CD4-positive, alpha-beta memory T cell (primary cell): ENCODE measurements at regions not wholly inside any gene's neighbourhood (a gene's known extent, or its start where the extent isn't known, plus 50 kb on each side); places are given as distances from the start of the nearest gene placed in this dataset.

Experiments
- CTCF ChIA-PET: fragments of 350-600 bp; sonication (Branson Sonifier 250); formaldehyde crosslinking; loops from one replicate; lab custom pipeline; 2021; ENCODE audit warnings: inconsistent platforms; ENCODE audit not compliant: partially characterized antibody; lab: Charles Lee
- POLR2A ChIA-PET: fragments of 350-600 bp; sonication (Branson Sonifier 250); formaldehyde crosslinking; loops from one replicate; lab custom pipeline; 2021; ENCODE audit not compliant: partially characterized antibody; lab: Charles Lee
- DNase-seq, 5 donors: peaks; one replicate each; pipeline versions ENCODE4 v3.0.0 to v3.0.0-alpha.2; 2020 to 2022; ENCODE audit warnings: mixed read lengths in 1 of 5
- H3K27ac ChIP-seq: one replicate; pipeline ENCODE4 v1.7.0; 2013; ENCODE audit warnings: low read depth, low read length
- H3K27me3 ChIP-seq: 2 replicates; pipeline ENCODE4 v1.7.0; 2013; ENCODE audit warnings: mild to moderate bottlenecking, low read length, moderate library complexity; ENCODE audit not compliant: insufficient read depth
- H3K36me3 ChIP-seq: 2 replicates; pipeline ENCODE4 v1.7.0; 2013; ENCODE audit warnings: mild to moderate bottlenecking, low read length, moderate library complexity; ENCODE audit not compliant: insufficient read depth
- H3K4me1 ChIP-seq: 2 replicates; pipeline ENCODE4 v1.7.0; 2013; ENCODE audit warnings: mild to moderate bottlenecking, low read length, moderate library complexity; ENCODE audit not compliant: insufficient read depth
- H3K4me3 ChIP-seq, 2 donors: one replicate each; pipeline ENCODE4 v1.7.0; 2013; ENCODE audit warnings: low read length in 2 of 2, mild to moderate bottlenecking in 1 of 2
- H3K9me3 ChIP-seq, 2 donors: one replicate each; pipeline ENCODE4 v1.7.0; 2013; ENCODE audit warnings: low read length in 2 of 2, control low read depth in 1 of 2; ENCODE audit not compliant: control insufficient read depth in 1 of 2
- H3K27ac Mint-ChIP-seq, 7 donors: one replicate each; pipeline ENCODE4 v1.8.0; 2020 to 2021; ENCODE audit warnings: mixed read lengths in 7 of 7, mild to moderate bottlenecking in 6 of 7, inconsistent platforms in 3 of 7, moderate library complexity in 3 of 7
- H3K27me3 Mint-ChIP-seq, 2 donors: one replicate each; pipeline ENCODE4 v1.8.0; 2020 to 2021; ENCODE audit warnings: mixed read lengths in 2 of 2
- H3K36me3 Mint-ChIP-seq, 2 donors: one replicate each; pipeline ENCODE4 v1.8.0; 2020 to 2021; ENCODE audit warnings: mixed read lengths in 2 of 2, inconsistent platforms in 1 of 2, mild to moderate bottlenecking in 1 of 2
- H3K4me1 Mint-ChIP-seq, 4 donors: one replicate each; pipeline ENCODE4 v1.8.0; 2020 to 2021; ENCODE audit warnings: mixed read lengths in 4 of 4, mild to moderate bottlenecking in 1 of 4
- H3K4me3 Mint-ChIP-seq, 8 donors: one replicate each; pipeline ENCODE4 v1.8.0; 2020 to 2021; ENCODE audit warnings: mixed read lengths in 8 of 8, mild to moderate bottlenecking in 7 of 8, moderate library complexity in 6 of 8, inconsistent platforms in 3 of 8
- H3K9me3 Mint-ChIP-seq, 8 donors: one replicate each; pipeline ENCODE4 v1.8.0; 2020 to 2021; ENCODE audit warnings: mixed read lengths in 8 of 8, mild to moderate bottlenecking in 5 of 8, inconsistent platforms in 3 of 8, moderate library complexity in 1 of 8
- intact Hi-C: fragments of 100-400 bp; cut with micrococcal nuclease; formaldehyde crosslinking; loops from one replicate; pipeline ENCODE4 v1.15.1; 2023

GRCh38 chr3:176566757-176567156 lies 630.5 kb downstream of the TBL1XR1 start:
- H3K27ac Mint-ChIP-seq: no peak overlapping the region
- no peaks in the 10 kb centered on the region for H3K4me1 Mint-ChIP-seq
- Histone ChIP-seq H3K4me3 (no peak overlapping the region), H3K27ac (no peak overlapping the region), H3K27me3 (no peaks in the 10 kb centered on the region), H3K4me1 (no peaks in the 10 kb centered on the region), H3K36me3 (no peaks in the 10 kb centered on the region), H3K9me3 (no peaks in the 10 kb centered on the region)
- intact Hi-C loops: no loop called here
- peaks cover 0 to 17% (median 6%) of the 10 kb centered on the region in 8 donors for H3K9me3 Mint-ChIP-seq
- POLR2A ChIA-PET: no interaction called here
- H3K36me3 Mint-ChIP-seq: no peaks in the 10 kb centered on the region
- no peak for DNase-seq
- H3K27me3 Mint-ChIP-seq: peaks cover 0 to 3% of the 10 kb centered on the region in 2 donors
- no peak overlapping the region for H3K4me3 Mint-ChIP-seq
- CTCF ChIA-PET: no interaction called here

DNA sequence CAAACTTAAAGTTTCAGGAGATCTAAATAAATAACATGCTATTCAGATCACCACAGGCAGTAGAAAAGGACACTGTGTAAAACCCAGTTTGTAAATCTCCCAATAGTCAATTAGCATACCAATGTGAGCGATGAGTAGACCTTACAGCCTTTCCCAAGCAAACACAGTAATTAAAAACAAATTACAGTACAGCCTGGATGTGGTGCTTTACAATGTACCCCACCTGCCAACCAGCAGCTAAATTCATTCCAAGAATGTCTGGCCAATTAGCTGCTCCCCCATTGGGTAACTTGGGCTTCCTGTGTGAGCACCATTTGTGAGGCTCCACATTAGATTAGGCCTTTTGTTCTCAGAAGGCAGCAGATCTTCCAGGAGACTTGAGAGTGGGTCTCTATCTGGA lies 635.0 kb downstream of the TBL1XR1 start:
- ChIA-PET CTCF (no interaction called here), POLR2A (no interaction called here)
- Histone ChIP-seq H3K36me3 (no peaks in the 10 kb centered on the region), H3K4me1 (no peaks in the 10 kb centered on the region), H3K27ac (no peak overlapping the region), H3K27me3 (no peaks in the 10 kb centered on the region), H3K9me3 (no peaks in the 10 kb centered on the region), H3K4me3 (no peak overlapping the region)
- Mint-ChIP-seq H3K36me3 (no peaks in the 10 kb centered on the region), H3K27ac (no peak overlapping the region), H3K4me1 (no peaks in the 10 kb centered on the region), H3K4me3 (no peak overlapping the region), H3K27me3 (peaks cover 0 to 2% of the 10 kb centered on the region in 2 donors), H3K9me3 (peaks cover 0 to 17% (median 6%) of the 10 kb centered on the region in 8 donors)
- no peak for DNase-seq
- intact Hi-C loops: no loop called here

- ChIA-PET CTCF (no interaction called here), POLR2A (no interaction called here)
- no peak overlapping the region for H3K27ac ChIP-seq
- H3K9me3 ChIP-seq: no peaks in the 10 kb centered on the region
- DNase-seq: no peak
- H3K36me3 Mint-ChIP-seq: no peaks in the 10 kb centered on the region
- peaks cover 0 to 2% of the 10 kb centered on the region in 2 donors for H3K27me3 Mint-ChIP-seq
- intact Hi-C loops: no loop called here
- H3K4me3 ChIP-seq: no peak overlapping the region
- H3K4me1 ChIP-seq: no peaks in the 10 kb centered on the region
- no peaks in the 10 kb centered on the region for H3K27me3 ChIP-seq
- peaks cover 0 to 17% (median 6%) of the 10 kb centered on the region in 8 donors for H3K9me3 Mint-ChIP-seq
- H3K36me3 ChIP-seq: no peaks in the 10 kb centered on the region
- no peaks in the 10 kb centered on the region for H3K4me1 Mint-ChIP-seq
- no peak overlapping the region for H3K4me3 Mint-ChIP-seq
- no peak overlapping the region for H3K27ac Mint-ChIP-seq
These were observed 635.5 kb downstream of the TBL1XR1 start for GRCh38 chr3:176561826-176562225.

GRCh38 chr3:176554791-176555654 lies 642.3 kb downstream of the TBL1XR1 start:
- H3K9me3 Mint-ChIP-seq: peaks cover 0 to 4% (median 0%) of the 10 kb centered on the region in 8 donors
- Histone ChIP-seq H3K4me3 (no peak overlapping the region), H3K4me1 (no peaks in the 10 kb centered on the region), H3K27me3 (no peaks in the 10 kb centered on the region), H3K36me3 (no peaks in the 10 kb centered on the region), H3K27ac (no peak overlapping the region), H3K9me3 (no peaks in the 10 kb centered on the region)
- H3K27me3 Mint-ChIP-seq: peaks cover 1 to 2% of the 10 kb centered on the region in 2 donors
- no peak overlapping the region for H3K27ac Mint-ChIP-seq
- H3K4me3 Mint-ChIP-seq: no peak overlapping the region
- no peaks in the 10 kb centered on the region for H3K36me3 Mint-ChIP-seq
- no peaks in the 10 kb centered on the region for H3K4me1 Mint-ChIP-seq
- intact Hi-C loops: no loop called here
- no peak for DNase-seq
- POLR2A ChIA-PET: no interaction called here
- CTCF ChIA-PET: no interaction called here

- H3K36me3 ChIP-seq: no peaks in the 10 kb centered on the region
- H3K4me1 ChIP-seq: no peaks in the 10 kb centered on the region
- no peaks in the 10 kb centered on the region for H3K27me3 ChIP-seq
- H3K27ac ChIP-seq: no peak overlapping the region
- H3K27ac Mint-ChIP-seq: no peak overlapping the region
- H3K36me3 Mint-ChIP-seq: no peaks in the 10 kb centered on the region
- H3K4me3 ChIP-seq: no peak overlapping the region
- DNase-seq: no peak
- H3K4me3 Mint-ChIP-seq: no peak overlapping the region
- H3K4me1 Mint-ChIP-seq: no peaks in the 10 kb centered on the region
- intact Hi-C loops: no loop called here
- peaks cover 0 to 1% of the 10 kb centered on the region in 2 donors for H3K27me3 Mint-ChIP-seq
- POLR2A ChIA-PET: no interaction called here
- H3K9me3 ChIP-seq: no peaks in the 10 kb centered on the region
- CTCF ChIA-PET: no interaction called here
- H3K9me3 Mint-ChIP-seq: peaks cover 0 to 4% (median 0%) of the 10 kb centered on the region in 8 donors
These were observed 643.0 kb downstream of the TBL1XR1 start for GRCh38 chr3:176554264-176554663.

- Mint-ChIP-seq H3K27me3 (no peaks in the 10 kb centered on the region), H3K4me3 (no peak overlapping the region), H3K9me3 (peaks cover 3 to 26% (median 10%) of the 10 kb centered on the region in 8 donors), H3K27ac (no peak overlapping the region), H3K4me1 (no peaks in the 10 kb centered on the region), H3K36me3 (no peaks in the 10 kb centered on the region)
- no peaks in the 10 kb centered on the region for H3K9me3 ChIP-seq
- POLR2A ChIA-PET: no interaction called here
- no peaks in the 10 kb centered on the region for H3K36me3 ChIP-seq
- no peak overlapping the region for H3K27ac ChIP-seq
- no peaks in the 10 kb centered on the region for H3K27me3 ChIP-seq
- no peaks in the 10 kb centered on the region for H3K4me1 ChIP-seq
- CTCF ChIA-PET: no interaction called here
- intact Hi-C loops: no loop called here
- no peak overlapping the region for H3K4me3 ChIP-seq
- no peak for DNase-seq
These were observed 670.3 kb downstream of the TBL1XR1 start for GRCh38 chr3:176526942-176527341.

DNA sequence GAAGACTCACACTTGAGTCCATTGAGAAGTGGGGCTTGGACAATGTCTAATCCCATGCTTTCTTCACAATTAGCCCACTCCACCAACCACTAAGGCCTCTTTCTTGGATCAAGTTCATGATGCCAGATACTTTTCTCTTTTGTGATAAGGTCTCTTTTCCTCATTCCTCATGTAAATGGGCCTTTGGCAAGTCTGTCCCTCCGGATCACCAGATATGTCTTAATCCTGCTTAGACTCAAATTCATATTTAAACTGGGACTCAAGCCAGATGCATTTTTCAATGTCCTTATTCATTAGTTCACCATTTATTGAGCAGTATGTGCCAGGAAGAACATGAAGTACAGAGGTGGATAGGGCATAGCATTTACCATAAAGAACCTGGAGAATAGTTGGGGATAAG lies 671.1 kb downstream of the TBL1XR1 start:
- Histone ChIP-seq H3K4me3 (no peak overlapping the region), H3K9me3 (no peaks in the 10 kb centered on the region), H3K36me3 (no peaks in the 10 kb centered on the region), H3K27me3 (no peaks in the 10 kb centered on the region), H3K27ac (no peak overlapping the region), H3K4me1 (no peaks in the 10 kb centered on the region)
- H3K27me3 Mint-ChIP-seq: no peaks in the 10 kb centered on the region
- CTCF ChIA-PET: no interaction called here
- no peak for DNase-seq
- H3K9me3 Mint-ChIP-seq: peaks cover 3 to 23% (median 9%) of the 10 kb centered on the region in 8 donors
- H3K4me1 Mint-ChIP-seq: no peaks in the 10 kb centered on the region
- H3K4me3 Mint-ChIP-seq: no peak overlapping the region
- POLR2A ChIA-PET: no interaction called here
- H3K36me3 Mint-ChIP-seq: no peaks in the 10 kb centered on the region
- intact Hi-C loops: no loop called here
- no peak overlapping the region for H3K27ac Mint-ChIP-seq
